ENCODE measurements at regions not wholly inside any gene's neighbourhood (a gene's known extent, or its start where the extent isn't known, plus 50 kb on each side); places are given as distances from the start of the nearest gene placed in this dataset.
"Not testable (repeated sequence)": the region's sequence is repeated elsewhere in the genome, so short reads cannot be mapped to it uniquely, and the experiment has no call there.

GRCh38 chr13:34681405-34681955, 260.6 kb upstream of the NBEA start:
- DNase-seq (ENCODE audit: low read depth in 2 of 2) = no peak

- DNase-seq (ENCODE audit: low read depth in 2 of 2) = no peak
Measured at GRCh38 chr13:34695063-34695462, 247.0 kb upstream of the NBEA start.

- DNase-seq (ENCODE audit: low read depth in 2 of 2) = no peak
Measured at GRCh38 chr13:34696296-34696695, 245.8 kb upstream of the NBEA start.

- DNase-seq (ENCODE audit: low read depth in 2 of 2) = no peak
Measured at GRCh38 chr13:34696741-34697140, 245.3 kb upstream of the NBEA start.

DNA sequence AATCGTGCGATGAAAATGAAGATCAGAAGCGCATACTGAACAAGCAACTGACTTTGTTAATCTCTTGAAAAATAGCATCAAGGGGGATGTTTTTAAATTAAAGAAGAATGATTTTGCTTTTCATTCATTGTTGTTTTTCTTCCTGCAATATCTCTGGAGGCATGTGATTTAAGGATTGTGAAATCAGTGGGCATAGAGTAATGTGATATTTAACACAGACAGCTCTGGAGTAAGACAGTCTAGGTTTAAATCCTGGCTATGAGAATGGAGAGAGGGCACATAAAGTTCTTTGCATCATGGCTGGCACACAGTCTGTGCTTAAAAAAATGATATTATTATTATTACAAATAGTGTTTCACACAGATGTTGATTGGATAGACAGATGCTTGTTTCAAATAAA, 243.1 kb upstream of the NBEA start:
- DNase-seq (ENCODE audit: low read depth in 2 of 2) = no peak

DNA sequence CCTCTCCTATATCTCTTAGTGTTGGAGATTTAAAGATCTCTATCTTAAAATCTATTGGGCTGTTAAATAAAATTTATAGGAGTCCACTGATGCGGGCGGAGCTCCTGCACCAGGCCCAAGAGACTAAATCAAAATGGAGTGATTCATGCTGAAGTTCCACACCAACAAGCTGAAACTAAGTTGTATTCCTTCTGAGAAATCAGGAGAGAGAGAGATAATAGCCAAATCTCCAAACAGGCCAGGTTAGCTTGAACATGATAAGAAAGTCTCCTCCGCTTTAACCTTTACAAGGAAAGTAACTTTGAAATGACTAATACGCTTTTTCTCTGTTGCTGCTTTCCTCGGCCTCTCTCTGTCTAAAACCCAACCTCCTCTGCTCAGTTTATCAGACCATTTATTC, 241.9 kb upstream of the NBEA start:
- DNase-seq (ENCODE audit: low read depth in 2 of 2) = no peak

GRCh38 chr13:34701919-34702318, 240.2 kb upstream of the NBEA start:
- DNase-seq (ENCODE audit: low read depth in 2 of 2) = no peak

DNA sequence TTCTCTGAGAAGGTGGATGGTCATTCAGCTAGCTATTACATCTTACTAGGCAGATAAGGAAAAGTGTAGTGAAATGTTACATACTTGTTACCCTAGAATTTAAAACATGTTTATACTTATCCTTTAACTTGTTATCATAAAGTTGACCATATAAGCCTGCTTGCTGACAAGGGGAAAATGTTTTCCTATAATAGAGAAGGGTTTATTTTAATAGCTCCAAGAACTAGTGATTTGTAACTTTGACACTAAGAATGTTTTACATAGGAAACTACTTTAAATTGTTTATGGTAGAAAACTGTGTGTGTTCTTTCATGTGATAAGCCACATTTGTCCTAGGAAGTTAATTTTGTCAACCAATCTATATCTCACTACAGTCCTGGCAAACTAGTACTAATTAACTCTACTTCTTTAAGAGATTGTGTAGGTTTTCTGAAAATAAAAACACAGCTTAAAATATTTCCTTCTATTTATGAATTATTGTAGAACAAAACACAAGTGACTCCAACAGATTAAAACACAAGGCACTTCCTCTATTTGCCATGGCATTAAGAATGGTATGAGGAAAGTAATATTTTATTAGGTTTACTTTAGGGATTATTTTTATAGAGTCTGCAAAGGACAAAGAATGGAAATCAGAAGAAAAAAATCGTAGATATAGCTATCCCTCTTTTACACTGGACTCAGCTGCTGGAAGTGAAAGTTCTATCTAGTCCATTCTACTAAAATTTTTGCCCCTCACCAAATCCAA, 233.3 kb upstream of the NBEA start:
- no peak for DNase-seq (ENCODE audit: low read depth in 2 of 2)

- no peak for DNase-seq (ENCODE audit: low read depth in 2 of 2)
Measured at GRCh38 chr13:34719060-34719875, 222.8 kb upstream of the NBEA start.

- no peak for DNase-seq (ENCODE audit: low read depth in 2 of 2)
Measured at GRCh38 chr13:34720618-34721017, 221.5 kb upstream of the NBEA start.

DNA sequence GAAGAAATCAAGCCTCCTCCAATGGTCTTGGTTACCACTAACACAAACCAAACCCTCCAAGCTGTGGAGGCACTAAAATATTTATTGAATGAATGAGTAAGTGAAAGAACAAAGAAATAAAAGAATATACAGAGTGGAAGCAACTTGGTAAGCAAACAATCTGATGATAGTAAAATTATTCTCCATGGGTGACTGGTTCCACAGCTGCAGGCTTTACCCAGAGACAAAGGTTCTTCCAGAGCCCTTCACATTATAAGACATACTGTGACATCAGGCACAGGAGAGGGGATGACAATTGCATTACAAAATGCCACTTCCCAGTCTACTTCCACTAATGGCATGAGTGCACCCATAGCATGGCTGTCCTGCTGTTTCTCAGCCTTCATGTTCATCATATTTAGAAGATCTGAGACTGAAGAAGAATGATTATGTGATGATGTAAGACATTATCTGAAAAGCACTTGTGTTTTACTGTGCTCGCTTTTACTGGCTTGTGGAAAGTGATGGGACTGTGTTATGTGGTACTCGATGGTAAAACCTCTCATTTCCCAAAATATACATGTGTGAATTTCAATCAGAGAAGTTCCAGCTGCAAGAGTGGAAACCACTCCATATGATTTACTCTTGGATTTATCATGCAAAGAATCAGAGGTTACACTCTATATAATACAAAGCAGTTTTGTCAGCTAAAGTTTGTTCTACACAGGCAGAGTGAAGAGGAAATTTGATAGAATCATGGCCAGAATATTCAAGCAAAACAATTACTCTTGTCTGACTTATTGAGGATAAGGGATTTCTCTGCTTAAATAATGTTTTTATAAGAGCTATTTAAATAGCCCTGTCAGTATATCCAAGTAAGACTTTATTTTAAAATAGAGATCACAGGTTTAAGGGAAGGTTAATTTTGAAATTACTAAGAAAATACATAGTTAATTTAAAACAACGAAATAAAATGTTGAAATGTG, 220.2 kb upstream of the NBEA start:
- no peak for DNase-seq (ENCODE audit: low read depth in 2 of 2)

GRCh38 chr13:34722922-34723321, 219.1 kb upstream of the NBEA start:
- no peak for DNase-seq (ENCODE audit: low read depth in 2 of 2)

- DNase-seq (ENCODE audit: low read depth in 2 of 2) = no peak
Measured at GRCh38 chr13:34730961-34731360, 211.1 kb upstream of the NBEA start.

DNA sequence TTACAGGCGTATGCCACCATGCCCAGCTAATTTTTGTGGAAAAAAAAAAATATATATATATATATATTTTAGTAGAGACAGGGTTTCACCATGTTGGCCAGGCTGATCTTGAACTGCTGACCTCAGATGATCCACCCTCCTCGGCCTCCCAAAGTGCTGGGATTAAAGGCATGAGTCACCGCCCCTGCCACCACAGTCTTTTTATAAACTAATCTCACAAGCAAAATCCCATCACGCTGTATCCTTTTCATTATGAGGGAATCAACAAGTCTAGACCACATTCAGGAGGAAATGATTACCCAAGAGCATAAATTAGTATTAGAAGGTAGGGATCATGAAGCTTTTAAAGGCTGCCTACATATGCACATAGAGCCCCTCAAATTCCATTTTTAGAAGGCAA, 210.6 kb upstream of the NBEA start:
- no peak for DNase-seq (ENCODE audit: low read depth in 2 of 2)

- DNase-seq (ENCODE audit: low read depth in 2 of 2) = no peak
Measured at GRCh38 chr13:34733721-34734120, 208.3 kb upstream of the NBEA start.

GRCh38 chr13:34734932-34735331, 207.1 kb upstream of the NBEA start:
- DNase-seq (ENCODE audit: low read depth in 2 of 2) = no peak

- no peak for DNase-seq (ENCODE audit: low read depth in 2 of 2)
Measured at GRCh38 chr13:34738254-34738992, 203.6 kb upstream of the NBEA start.

DNA sequence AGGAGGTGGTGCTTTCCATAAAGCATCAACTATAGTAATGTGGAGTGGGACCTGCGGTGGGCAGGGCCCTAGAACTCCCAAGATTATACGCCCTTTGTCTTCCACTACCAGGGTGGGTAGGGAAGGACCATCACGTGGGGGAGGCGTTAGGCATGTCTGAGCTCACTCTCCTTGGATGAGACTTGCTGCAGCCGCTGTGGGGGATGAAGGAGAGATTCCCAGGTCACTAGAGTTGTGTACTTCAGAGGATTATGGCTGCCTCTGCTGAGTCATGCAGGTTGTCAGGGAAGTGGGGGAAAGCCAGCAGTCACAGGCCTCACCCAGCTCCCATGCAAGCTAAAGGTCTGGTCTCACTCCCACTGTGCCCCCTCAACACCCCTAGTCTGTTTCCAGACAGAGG, 195.0 kb upstream of the NBEA start:
- DNase-seq (ENCODE audit: low read depth in 2 of 2) = not testable (repeated sequence)

GRCh38 chr13:34747507-34747906, 194.6 kb upstream of the NBEA start:
- DNase-seq (ENCODE audit: low read depth in 2 of 2) = no peak

DNA sequence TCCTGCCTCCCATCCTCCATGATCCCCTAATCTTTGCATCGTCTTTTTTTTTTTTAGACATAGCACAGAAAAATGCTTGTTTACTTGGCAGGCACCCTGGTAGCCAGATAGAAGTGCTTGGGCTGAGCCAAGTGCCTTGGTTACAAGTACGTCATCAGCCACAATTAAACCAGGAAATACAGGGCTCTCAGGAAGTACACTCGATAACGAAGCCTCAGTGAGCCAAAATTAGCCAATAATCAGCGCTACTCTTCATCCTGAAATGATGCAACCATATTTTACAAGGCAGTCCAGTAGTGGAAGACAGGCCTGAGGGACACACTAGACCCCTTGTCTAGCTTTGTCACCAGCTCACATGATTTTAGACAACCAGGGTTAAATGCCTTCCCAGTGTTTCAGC, 194.0 kb upstream of the NBEA start:
- no peak for DNase-seq (ENCODE audit: low read depth in 2 of 2)

DNA sequence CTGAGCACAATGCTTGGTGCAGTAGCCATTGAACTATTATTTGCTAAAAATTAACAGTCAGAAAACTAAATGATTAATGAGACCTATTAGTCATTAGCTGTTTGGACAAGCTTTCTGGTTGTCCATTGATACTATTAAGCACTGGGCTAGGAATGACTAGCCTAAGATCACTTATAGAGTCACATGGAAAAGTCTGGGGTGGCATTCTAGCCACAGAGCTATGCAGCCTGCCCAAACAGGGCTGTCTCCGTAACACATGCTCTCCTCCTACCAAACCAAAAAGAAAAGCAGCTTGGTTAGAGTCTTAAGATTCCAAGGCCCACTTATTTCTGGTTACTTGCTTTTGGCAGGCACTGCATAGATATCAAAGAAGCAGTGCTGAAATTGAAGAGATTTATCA, 193.5 kb upstream of the NBEA start:
- no peak for DNase-seq (ENCODE audit: low read depth in 2 of 2)

Measured in stimulated activated CD4-positive, alpha-beta T cell treated with anti-CD3 and anti-CD28 coated beads, Interleukin-1b, Interleukin-23, amount 100 ng/mL, for 4 hours (primary cell).